Prostate gland (tissue), 2 donors: ENCODE measurements at regions not wholly inside any gene's neighbourhood (a gene's known extent, or its start where the extent isn't known, plus 50 kb on each side); places are given as distances from the start of the nearest gene placed in this dataset.

Experiments
- DNase-seq: peaks from one replicate; pipeline ENCODE4 v3.0.0-alpha.2; 2019; ENCODE audit warnings: low spot score
- H3K27ac ChIP-seq, 2 donors: fragments of 200-600 bp; sonication (generic); 2 replicates each; pipeline ENCODE4 v1.5.1; 2017 to 2019
- H3K27me3 ChIP-seq: fragments of 200-600 bp; sonication (generic); replicated peaks from 2 replicates; pipeline ENCODE4 v1.5.1; 2019; ENCODE audit not compliant: insufficient read depth
- H3K36me3 ChIP-seq, 2 donors: fragments of 200-600 bp; sonication (generic); 1 replicate in 1 of 2; 2 replicates in 1 of 2; pipeline versions ENCODE4 v1.5.1 to v1.8.1; 2017 to 2019
- H3K4me1 ChIP-seq: fragments of 200-600 bp; sonication (generic); replicated peaks from 2 replicates; pipeline ENCODE4 v1.5.1; 2019
- H3K4me3 ChIP-seq, 2 donors: fragments of 200-600 bp; sonication (generic); 2 replicates each; pipeline ENCODE4 v1.5.1; 2017 to 2019
- H3K9me3 ChIP-seq: fragments of 200-600 bp; sonication (generic); 2 replicates; pipeline ENCODE4 v1.5.1; 2017
- CTCF ChIP-seq, 4 experiments: fragments of 200-600 bp in 2 of 4; fragments of 450-650 bp in 2 of 4; sonication (generic) in 2 of 4; IDR thresholded peaks; 1 replicate in 3 of 4; 2 replicates in 1 of 4; pipeline ENCODE4 v1.5.1; 2016 to 2019; ENCODE audit warnings: antibody characterized with exemption in 4 of 4, mild to moderate bottlenecking in 2 of 4, moderate library complexity in 2 of 4
- POLR2A ChIP-seq: fragments of 450-650 bp; IDR thresholded peaks from one replicate; pipeline ENCODE4 v1.6.1; 2016; ENCODE audit warnings: antibody characterized with exemption, mild to moderate bottlenecking
- POLR2AphosphoS5 ChIP-seq: sonication (generic); formaldehyde crosslinking; IDR thresholded peaks from one replicate; pipeline ENCODE4 v1.6.1; 2017; ENCODE audit warnings: antibody characterized with exemption
- WGBS: methylation state at CpG from one replicate; pipeline ENCODE4 v1.1.5; 2018; 5-methylcytosine and 5-hydroxymethylcytosine counted together
- intact Hi-C: fragments of 100-400 bp; cut with DNase I; formaldehyde crosslinking; loops from one replicate; pipeline ENCODE4 v1.14.2; 2022

GRCh38 chr17:65290616-65291015 is 153.4 kb downstream of the RGS9 start:
- DNase-seq = no peak

GRCh38 chr17:65290056-65290455 is 152.9 kb downstream of the RGS9 start:
- intact Hi-C loops = loop anchor here (5.0 kb wide), 2 partner anchors 267 to 877 kb away; no protein-coding TSS in a partner anchor
- Histone ChIP-seq H3K4me1 (no peaks in the 10 kb centered on the region), H3K27ac (no peak overlapping the region), H3K27me3 (no peaks in the 10 kb centered on the region), H3K4me3 (no peak overlapping the region), H3K9me3 (no peaks in the 10 kb centered on the region), H3K36me3 (no peaks in the 10 kb centered on the region)
- TF ChIP-seq POLR2AphosphoS5 (no peak), POLR2A (no peak), CTCF (IDR thresholded peaks at IDR 0.05) (no peak)
- WGBS = 90% methylated on average over 1 of the region's 1 CpG
- no peak for DNase-seq

More at GRCh38 chr17:65290616-65291015, 153.4 kb downstream of the RGS9 start:
- Histone ChIP-seq H3K27ac (no peak overlapping the region), H3K4me1 (no peaks in the 10 kb centered on the region), H3K36me3 (no peaks in the 10 kb centered on the region), H3K4me3 (no peak overlapping the region), H3K27me3 (no peaks in the 10 kb centered on the region), H3K9me3 (no peaks in the 10 kb centered on the region)
- no peak for TF ChIP-seq POLR2AphosphoS5
- no peak for TF ChIP-seq CTCF (IDR thresholded peaks at IDR 0.05)
- no peak for TF ChIP-seq POLR2A
- 89% methylated on average over 8 of the region's 8 CpGs for WGBS
- intact Hi-C loops = loop anchor here (5.0 kb wide), 2 partner anchors 267 to 877 kb away; no protein-coding TSS in a partner anchor

GRCh38 chr17:65287040-65287439 is 149.9 kb downstream of the RGS9 start:
- 39% methylated on average over 4 of the region's 4 CpGs for WGBS
- no peaks in the 10 kb centered on the region for H3K36me3 ChIP-seq
- H3K27me3 ChIP-seq = no peaks in the 10 kb centered on the region
- no peaks in the 10 kb centered on the region for H3K4me1 ChIP-seq
- no peak overlapping the region for H3K4me3 ChIP-seq
- H3K9me3 ChIP-seq = no peaks in the 10 kb centered on the region
- no peak for TF ChIP-seq POLR2AphosphoS5
- no peak for TF ChIP-seq POLR2A
- TF ChIP-seq CTCF (IDR thresholded peaks at IDR 0.05) = no peak
- intact Hi-C loops = no loop called here
- H3K27ac ChIP-seq = no peak overlapping the region
- DNase-seq = no peak

GRCh38 chr17:65283704-65284103 is 146.5 kb downstream of the RGS9 start:
- 58% methylated on average over 7 of the region's 7 CpGs for whole genome bisulfite sequencing
- Histone ChIP-seq H3K36me3 (no peaks in the 10 kb centered on the region), H3K27me3 (no peaks in the 10 kb centered on the region), H3K27ac (no peak overlapping the region), H3K9me3 (no peaks in the 10 kb centered on the region), H3K4me3 (no peak overlapping the region), H3K4me1 (no peaks in the 10 kb centered on the region)
- DNase-seq = no peak
- TF ChIP-seq CTCF (IDR thresholded peaks at IDR 0.05) = no peak
- intact Hi-C loops = no loop called here

GRCh38 chr17:65279456-65279855 is 142.3 kb downstream of the RGS9 start:
- 93% methylated on average over 2 of the region's 2 CpGs for WGBS
- DNase-seq = no peak
- TF ChIP-seq POLR2A (no peak), POLR2AphosphoS5 (no peak), CTCF (IDR thresholded peaks at IDR 0.05) (no peak)

More at GRCh38 chr17:65279456-65279855, 142.3 kb downstream of the RGS9 start:
- no peaks in the 10 kb centered on the region for H3K36me3 ChIP-seq
- no peak overlapping the region for H3K27ac ChIP-seq
- H3K27me3 ChIP-seq = no peaks in the 10 kb centered on the region
- no peak overlapping the region for H3K4me3 ChIP-seq
- H3K9me3 ChIP-seq = no peaks in the 10 kb centered on the region
- H3K4me1 ChIP-seq = no peaks in the 10 kb centered on the region
- intact Hi-C loops = no loop called here
